ENCODE measurements at regions not wholly inside any gene's neighbourhood (a gene's known extent, or its start where the extent isn't known, plus 50 kb on each side); places are given as distances from the start of the nearest gene placed in this dataset.
"Not testable (repeated sequence)": the region's sequence is repeated elsewhere in the genome, so short reads cannot be mapped to it uniquely, and the experiment has no call there.

- not testable (repeated sequence) for TF ChIP-seq CTCF (IDR thresholded peaks at IDR 0.05; ENCODE audit: insufficient read depth, low read depth, low read length); EZH2 (IDR thresholded peaks at IDR 0.05; ENCODE audit: insufficient read depth, low read length)
These were observed 520.2 kb downstream of the GOLGA6L6 start for GRCh38 chr15:20021351-20021750.
